ENCODE measurements at regions not wholly inside any gene's neighbourhood (a gene's known extent, or its start where the extent isn't known, plus 50 kb on each side); places are given as distances from the start of the nearest gene placed in this dataset.
"Not testable (repeated sequence)": the region's sequence is repeated elsewhere in the genome, so short reads cannot be mapped to it uniquely, and the experiment has no call there.

DNA sequence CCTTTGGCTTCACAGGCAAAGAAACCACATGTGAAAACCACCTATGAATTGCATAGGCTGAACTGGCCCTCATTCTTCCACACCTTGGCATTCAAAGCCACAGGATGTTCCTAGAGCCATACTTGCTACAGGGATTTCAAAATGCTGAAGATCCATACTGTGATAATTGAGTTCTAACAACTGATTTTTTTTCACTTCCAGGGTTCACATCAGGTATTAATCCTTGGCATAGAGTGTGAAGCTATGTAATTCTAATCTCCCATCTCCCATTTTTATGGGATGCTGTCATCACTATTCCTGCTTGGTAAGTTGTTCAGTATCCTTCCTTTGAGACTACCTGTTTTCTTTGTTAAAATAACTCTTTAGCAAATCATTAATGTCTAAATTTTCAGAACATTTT, 1569.2 kb upstream of the ADGRL3 start:
- no peak for DNase-seq

DNA sequence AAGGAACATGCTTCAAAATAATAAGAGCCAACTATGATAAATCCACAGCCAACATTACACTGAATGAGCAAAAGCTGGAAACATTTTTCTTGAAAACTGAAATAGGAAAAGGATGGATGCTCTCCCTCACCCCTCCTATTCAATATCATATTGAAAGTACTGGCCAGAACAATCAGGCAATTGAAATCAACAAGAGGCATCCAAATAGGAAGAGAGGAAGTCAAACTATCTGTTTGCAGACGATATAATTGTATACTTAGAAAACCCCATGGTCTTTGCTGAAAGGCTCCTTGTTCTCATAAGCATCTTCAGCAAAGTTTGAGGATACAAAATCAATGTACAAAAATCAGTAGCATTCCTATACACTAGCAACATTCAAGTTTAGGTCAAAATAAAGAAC, 1562.5 kb upstream of the ADGRL3 start:
- no peak for DNase-seq

DNA sequence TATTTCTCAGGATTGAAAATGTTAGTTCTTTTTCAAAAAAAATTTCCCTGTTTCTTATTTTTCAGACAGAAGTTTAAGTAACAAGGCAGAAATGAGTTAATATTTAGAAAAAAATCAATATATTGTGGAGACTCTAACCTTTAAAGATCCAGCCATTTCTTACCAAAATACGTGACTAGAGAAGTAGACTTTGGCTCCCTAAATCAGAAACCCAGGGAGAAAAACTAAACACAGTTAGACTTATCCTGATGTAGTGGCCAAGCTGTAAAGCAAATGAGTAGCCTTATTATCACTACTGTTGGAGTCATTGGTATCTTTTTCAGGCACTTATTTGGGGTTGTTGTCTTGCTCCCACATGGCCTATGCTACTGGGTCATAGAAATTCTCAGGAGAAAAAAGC, 1556.4 kb upstream of the ADGRL3 start:
- DNase-seq: no peak

DNA sequence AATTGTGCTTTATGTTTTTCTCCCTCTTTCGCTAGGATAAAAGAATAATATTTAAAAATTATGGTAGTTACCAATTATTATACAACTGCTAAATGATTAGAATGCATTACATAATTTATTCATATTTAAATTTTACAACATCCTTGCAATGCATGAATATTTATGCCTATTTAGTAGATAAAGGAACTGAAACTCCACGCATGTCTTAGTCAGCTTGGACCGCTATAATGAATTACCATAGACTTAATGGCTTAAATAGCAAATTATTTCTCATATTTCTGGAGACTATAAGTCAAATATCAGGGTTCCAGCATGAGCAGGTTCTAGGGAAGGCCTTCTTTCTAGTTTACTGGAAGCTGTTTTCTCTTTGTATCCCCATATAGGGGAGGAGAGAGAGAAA, 1555.4 kb upstream of the ADGRL3 start:
- DNase-seq: no peak

DNA sequence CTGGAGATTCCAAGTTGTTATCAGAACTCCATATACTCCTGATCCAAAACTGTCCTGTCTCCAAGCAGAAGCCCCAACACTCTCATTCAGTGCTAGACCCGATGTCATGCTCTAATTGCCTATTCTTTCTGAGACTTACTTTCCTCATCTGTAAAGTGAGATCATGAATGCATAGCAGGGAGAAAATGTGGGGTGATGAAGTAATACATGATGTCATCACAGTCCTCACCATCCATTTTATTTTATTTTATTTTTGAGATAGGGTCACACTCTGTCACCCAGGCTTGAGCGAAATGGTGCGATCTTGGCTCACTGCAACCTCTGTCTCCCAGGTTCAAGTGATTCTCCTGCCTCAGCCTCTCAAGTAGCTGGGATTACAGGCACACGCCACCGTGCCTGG, 1554.0 kb upstream of the ADGRL3 start:
- DNase-seq: no peak

GRCh38 chr4:59647011-59647410, 1553.1 kb upstream of the ADGRL3 start:
- no peak for DNase-seq

DNA sequence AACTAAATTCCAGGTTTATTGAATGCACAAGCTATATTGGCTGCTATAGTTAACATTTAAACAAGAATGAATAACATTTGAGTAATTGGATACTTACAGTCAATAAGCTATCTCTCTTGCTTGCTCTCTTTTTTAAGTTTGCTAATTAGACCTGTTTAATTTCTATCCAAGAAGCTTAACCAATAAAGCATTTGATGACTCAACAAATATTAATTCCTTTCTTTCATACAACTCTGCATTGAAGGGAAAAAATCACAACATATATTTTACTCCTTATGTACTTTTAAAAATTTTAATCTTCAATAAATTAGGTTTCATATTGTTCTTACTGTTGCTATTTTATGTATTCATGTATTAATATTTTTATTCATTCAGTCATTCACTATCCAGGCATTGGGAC, 1552.6 kb upstream of the ADGRL3 start:
- DNase-seq: no peak

GRCh38 chr4:59650861-59651260, 1549.3 kb upstream of the ADGRL3 start:
- no peak for DNase-seq

- no peak for DNase-seq
These were observed 1544.1 kb upstream of the ADGRL3 start for GRCh38 chr4:59655996-59656395.

DNA sequence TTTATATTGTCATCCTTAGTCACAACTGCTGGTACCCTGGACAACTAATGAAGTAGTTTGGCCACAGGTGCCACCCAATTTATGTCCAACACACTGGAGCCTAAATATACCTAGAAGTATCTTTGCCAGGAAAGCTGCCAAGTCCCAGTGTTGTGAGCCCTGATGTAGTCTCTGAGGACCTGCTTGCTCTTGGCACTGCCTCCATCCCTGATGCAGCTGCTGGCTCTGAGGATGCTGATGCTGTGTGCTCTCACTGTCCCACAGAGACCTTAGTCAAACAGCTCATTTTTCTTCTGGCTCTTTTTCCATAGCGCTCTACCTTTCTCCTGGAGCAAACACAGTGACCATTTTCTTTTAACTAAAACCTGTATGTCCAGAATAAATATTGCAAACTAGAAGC, 1535.4 kb upstream of the ADGRL3 start:
- DNase-seq: no peak

- no peak for DNase-seq
These were observed 1533.5 kb upstream of the ADGRL3 start for GRCh38 chr4:59666645-59667044.

DNA sequence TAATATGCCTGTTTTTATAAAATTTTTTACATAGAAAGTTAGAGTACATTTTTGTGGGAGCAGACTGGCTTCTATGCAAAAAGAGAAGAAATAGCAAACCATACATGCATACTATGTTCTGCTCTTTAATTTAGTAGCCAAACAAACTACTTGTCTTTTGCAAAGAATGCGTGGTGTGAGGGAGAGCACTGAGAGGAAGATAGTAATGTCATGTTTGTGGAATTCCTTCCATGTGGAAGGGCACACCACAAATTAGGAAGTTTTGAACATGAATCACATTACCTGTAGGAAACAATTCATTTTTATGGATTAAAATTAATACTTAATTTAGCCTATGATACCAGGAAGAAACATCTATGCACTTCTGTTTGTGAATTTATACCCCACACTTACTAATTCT, 1529.1 kb upstream of the ADGRL3 start:
- no peak for DNase-seq

DNA sequence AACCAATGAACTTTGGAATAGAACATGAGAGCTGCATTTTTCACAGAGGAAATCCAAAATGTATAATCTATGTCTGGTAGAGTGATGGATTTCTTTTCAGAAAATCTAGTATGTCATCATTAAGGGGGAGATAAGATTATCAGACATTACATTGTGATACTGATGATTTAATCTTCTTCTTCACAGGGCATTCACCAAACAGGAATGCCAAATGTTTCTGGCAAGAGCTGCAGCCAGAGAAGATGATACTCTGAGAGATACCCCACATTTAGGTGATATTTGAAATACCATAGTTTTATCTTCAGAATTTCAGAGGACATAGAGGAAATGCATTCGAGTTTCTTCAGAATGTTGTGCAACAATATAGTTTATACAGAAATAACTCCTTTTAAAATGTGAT, 1523.7 kb upstream of the ADGRL3 start:
- DNase-seq: no peak

- not testable (repeated sequence) for DNase-seq
These were observed 1523.1 kb upstream of the ADGRL3 start for GRCh38 chr4:59676992-59677391.

- DNase-seq: no peak
These were observed 1514.5 kb upstream of the ADGRL3 start for GRCh38 chr4:59685626-59686025.

- no peak for DNase-seq
These were observed 1511.0 kb upstream of the ADGRL3 start for GRCh38 chr4:59689149-59689548.

DNA sequence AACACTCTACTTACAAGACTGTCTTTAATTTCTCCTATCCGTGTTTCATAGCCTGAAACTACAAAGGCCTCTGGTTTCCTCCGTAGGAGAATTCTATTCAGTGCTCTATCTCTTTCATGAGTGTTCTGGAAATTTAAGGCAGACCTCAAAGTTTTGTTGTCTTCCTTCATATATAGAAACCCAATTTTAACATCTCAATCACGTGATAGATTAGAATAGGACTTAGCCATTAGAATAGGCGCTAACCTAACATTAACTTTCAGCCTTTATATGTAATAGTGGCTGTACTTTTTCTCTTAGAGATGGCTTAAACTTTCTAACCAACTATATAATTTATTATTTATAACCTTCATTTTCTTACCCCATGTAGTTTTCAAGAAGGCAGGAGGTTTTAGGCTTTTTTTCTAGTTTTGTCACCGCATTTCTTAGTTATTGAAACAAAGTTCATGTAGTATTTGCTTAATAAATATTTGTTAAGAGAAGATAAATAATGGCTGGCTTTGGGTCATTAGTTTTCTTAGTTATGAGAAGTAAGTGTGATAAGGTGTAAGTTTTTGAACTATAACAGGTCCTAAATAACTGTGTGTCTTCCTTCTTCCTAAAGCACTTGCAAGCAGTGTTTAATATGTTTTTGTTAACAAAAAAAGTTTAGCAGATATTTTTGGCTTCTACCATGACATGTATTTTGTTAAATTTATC, 1504.6 kb upstream of the ADGRL3 start:
- DNase-seq: no peak

- DNase-seq: no peak
These were observed 1502.1 kb upstream of the ADGRL3 start for GRCh38 chr4:59698041-59698440.

DNA sequence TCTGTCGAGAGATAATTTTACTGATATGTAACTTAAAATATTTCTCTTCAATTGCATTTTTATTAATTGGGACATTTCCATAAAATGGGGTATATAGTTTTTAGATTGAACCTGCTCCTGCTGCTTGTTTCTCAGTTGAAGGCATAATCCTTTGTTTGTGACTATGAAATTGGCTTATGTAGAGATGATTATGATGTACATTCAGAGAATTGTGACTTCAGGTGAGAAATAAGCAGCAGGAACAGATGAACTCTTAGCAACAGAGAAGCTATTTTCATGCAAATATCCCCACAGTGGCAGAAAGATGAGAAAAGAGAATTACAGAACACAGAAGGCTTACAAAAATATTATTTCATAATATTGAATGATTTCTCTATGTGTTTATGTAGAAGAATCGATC, 1499.5 kb upstream of the ADGRL3 start:
- DNase-seq: no peak

- DNase-seq: no peak
These were observed 1495.5 kb upstream of the ADGRL3 start for GRCh38 chr4:59704616-59705015.

DNA sequence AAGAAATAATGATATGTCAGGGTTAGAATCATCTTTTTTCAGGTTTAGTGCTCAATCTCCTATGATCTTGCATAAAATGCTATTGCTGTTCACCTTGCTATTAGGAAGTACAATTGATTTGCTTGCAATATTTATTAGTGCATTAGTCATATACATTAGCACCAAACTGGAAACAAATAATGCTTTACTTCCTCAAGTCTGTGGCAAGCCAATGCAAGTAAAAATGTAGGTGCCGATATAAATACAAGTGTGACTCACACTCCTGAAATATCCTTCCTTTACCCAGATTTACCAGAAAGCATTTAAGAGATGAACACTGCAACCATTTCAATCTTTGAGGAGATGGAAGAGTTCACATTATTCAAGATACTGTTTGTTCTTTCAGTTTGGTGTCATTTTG, 1487.7 kb upstream of the ADGRL3 start:
- no peak for DNase-seq

- DNase-seq: not testable (repeated sequence)
These were observed 1475.8 kb upstream of the ADGRL3 start for GRCh38 chr4:59724286-59724685.

DNA sequence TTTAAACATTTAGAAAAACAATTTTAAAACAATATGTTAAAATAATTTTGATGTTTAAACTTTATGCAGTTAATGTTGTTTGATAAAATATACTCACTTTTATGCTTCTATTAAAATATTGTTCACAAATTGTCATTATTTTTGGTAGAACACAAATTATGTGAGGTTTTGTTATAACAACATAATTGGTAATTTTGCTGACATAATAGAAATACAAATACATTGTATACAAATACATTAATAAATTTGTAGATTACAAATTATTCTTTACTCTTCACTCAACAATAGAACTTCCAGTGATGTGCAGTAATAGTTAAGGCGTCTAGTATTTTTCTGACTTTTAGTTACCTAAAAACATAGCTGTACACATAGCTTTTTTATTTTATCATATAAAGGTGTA, 1472.4 kb upstream of the ADGRL3 start:
- DNase-seq: no peak

DNA sequence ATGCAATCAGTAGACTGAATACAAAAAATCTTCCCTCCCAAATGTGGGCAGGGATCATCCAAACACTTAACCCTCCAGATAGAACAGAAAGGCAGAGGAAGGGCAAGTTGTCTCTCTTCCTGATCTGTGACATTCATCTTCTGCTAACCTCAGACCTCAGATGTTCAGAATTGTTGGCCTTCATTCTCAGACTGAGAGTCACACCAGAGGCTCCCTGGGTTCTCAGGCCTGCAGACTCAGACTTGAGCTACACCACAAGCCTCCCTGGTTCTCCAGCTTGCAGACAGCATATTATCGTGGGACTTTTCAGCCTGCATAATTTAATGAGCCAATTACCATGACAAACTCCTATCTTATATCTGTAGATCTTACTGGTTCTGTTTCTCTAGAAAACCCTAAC, 1471.6 kb upstream of the ADGRL3 start:
- no peak for DNase-seq

- DNase-seq: no peak
These were observed 1470.8 kb upstream of the ADGRL3 start for GRCh38 chr4:59729321-59729720.

GRCh38 chr4:59748433-59748832, 1451.7 kb upstream of the ADGRL3 start:
- DNase-seq: no peak

All from GDM1 (cell line).